GM18858 (cell line): ENCODE measurements at regions not wholly inside any gene's neighbourhood (a gene's known extent, or its start where the extent isn't known, plus 50 kb on each side); places are given as distances from the start of the nearest gene placed in this dataset.

Experiments
- ATAC-seq: cut with Tn5 transposase; IDR thresholded peaks from one replicate; pipeline ENCODE4 v1.9.1; 2021; ENCODE audit not compliant: unreplicated experiment

GRCh38 chr11:45366619-45367190 lies 80.6 kb upstream of the SYT13 start:
- no peak for ATAC-seq

- ATAC-seq = no peak
Observed at GRCh38 chr11:45365961-45366618, 79.9 kb upstream of the SYT13 start.

GRCh38 chr11:45362636-45363035 lies 76.5 kb upstream of the SYT13 start:
- ATAC-seq = no peak

GRCh38 chr11:45361551-45361950 lies 75.4 kb upstream of the SYT13 start:
- no peak for ATAC-seq

GRCh38 chr11:45355706-45356041 lies 69.5 kb upstream of the SYT13 start:
- ATAC-seq = no peak

GRCh38 chr11:45354976-45355705 lies 69.0 kb upstream of the SYT13 start:
- ATAC-seq = no peak

GRCh38 chr11:45348729-45349128 lies 62.6 kb upstream of the SYT13 start:
- no peak for ATAC-seq

GRCh38 chr11:45347348-45348082 lies 61.4 kb upstream of the SYT13 start:
- no peak for ATAC-seq

GRCh38 chr11:45345491-45345890 lies 59.4 kb upstream of the SYT13 start:
- no peak for ATAC-seq

GRCh38 chr11:45344028-45344427 lies 57.9 kb upstream of the SYT13 start:
- no peak for ATAC-seq

- ATAC-seq = no peak
Observed at GRCh38 chr11:45343444-45343843, 57.3 kb upstream of the SYT13 start.

GRCh38 chr11:45341372-45341771 lies 55.2 kb upstream of the SYT13 start:
- ATAC-seq = no peak

GRCh38 chr11:45339729-45340519 lies 53.8 kb upstream of the SYT13 start:
- ATAC-seq = peak; percentile 91

GRCh38 chr11:45337583-45338360 lies 51.6 kb upstream of the SYT13 start:
- ATAC-seq = no peak

GRCh38 chr11:45336136-45336535 lies 50.0 kb upstream of the SYT13 start:
- no peak for ATAC-seq
